ENCODE measurements at regions not wholly inside any gene's neighbourhood (a gene's known extent, or its start where the extent isn't known, plus 50 kb on each side); places are given as distances from the start of the nearest gene placed in this dataset.

DNA sequence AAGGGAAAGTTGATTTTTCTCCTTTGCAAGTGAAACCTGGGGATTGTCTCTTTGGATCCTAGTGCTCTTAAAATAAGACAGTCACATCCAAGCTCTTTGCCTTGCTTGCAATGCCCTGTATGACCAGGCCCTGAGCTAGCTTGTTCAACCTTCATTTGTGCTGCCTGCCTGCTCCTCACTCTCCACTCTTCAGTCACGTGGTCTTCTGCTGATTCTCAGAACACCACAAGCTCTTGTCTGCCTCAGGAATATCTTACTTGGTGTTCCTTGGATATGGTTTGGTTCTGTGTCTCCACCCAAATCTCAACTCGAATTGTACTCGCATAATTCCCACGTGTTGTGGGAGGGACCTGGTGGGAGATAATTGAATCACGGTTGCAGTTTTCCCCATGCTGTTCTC is 318.7 kb downstream of the RMST start:
- no peaks in the 10 kb centered on the region for H3K36me3 ChIP-seq
- 72 to 78% methylated on average over 5 of the region's 5 CpGs for WGBS, 2 donors
- DNase-seq: no peak
- peaks cover 0 to 20% (median 0%) of the 10 kb centered on the region in 11 donors for H3K9me3 ChIP-seq
- no peak overlapping the region for H3K4me3 ChIP-seq
- intact Hi-C loops (cut with DNase I): no loop called here
- H3K4me1 ChIP-seq: no peaks in the 10 kb centered on the region
- TF ChIP-seq, protein P1, sequence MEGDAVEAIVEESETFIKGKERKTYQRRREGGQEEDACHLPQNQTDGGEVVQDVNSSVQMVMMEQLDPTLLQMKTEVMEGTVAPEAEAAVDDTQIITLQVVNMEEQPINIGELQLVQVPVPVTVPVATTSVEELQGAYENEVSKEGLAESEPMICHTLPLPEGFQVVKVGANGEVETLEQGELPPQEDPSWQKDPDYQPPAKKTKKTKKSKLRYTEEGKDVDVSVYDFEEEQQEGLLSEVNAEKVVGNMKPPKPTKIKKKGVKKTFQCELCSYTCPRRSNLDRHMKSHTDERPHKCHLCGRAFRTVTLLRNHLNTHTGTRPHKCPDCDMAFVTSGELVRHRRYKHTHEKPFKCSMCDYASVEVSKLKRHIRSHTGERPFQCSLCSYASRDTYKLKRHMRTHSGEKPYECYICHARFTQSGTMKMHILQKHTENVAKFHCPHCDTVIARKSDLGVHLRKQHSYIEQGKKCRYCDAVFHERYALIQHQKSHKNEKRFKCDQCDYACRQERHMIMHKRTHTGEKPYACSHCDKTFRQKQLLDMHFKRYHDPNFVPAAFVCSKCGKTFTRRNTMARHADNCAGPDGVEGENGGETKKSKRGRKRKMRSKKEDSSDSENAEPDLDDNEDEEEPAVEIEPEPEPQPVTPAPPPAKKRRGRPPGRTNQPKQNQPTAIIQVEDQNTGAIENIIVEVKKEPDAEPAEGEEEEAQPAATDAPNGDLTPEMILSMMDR (IDR thresholded peaks at IDR 0.05): no peak
- H3K27me3 ChIP-seq: no peaks in the 10 kb centered on the region
- no peak overlapping the region for H3K27ac ChIP-seq
- no peak for ATAC-seq

GRCh38 chr12:97784904-97785303 is 322.3 kb downstream of the RMST start:
- Histone ChIP-seq H3K36me3 (no peaks in the 10 kb centered on the region), H3K27ac (no peak overlapping the region), H3K27me3 (no peaks in the 10 kb centered on the region), H3K9me3 (peaks cover 0 to 15% (median 0%) of the 10 kb centered on the region in 11 donors), H3K4me1 (no peaks in the 10 kb centered on the region), H3K4me3 (no peak overlapping the region)
- no peak for DNase-seq
- intact Hi-C loops (cut with DNase I): no loop called here
- ATAC-seq: no peak
- TF ChIP-seq, protein P1 (IDR thresholded peaks at IDR 0.05): no peak

DNA sequence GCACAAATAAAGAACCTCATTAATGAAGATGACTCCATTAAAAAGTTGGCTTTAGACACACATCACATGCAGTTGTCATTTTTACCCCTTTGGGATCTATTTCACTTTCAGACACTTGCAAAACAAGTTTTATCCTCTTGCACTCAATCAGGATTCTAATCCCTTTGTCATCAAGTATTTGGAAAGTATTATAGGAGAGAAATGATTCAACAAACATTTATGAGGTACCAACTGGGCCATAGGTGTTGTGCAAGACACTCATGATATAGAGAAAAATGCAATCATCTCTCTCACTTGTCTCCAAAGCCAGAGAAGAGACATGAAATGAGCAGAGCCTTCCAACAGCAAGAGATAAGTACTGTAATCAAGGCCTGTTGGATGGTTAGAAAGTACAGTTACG is 327.7 kb downstream of the RMST start:
- H3K4me1 ChIP-seq: no peaks in the 10 kb centered on the region
- WGBS, 2 donors: 84 to 85% methylated on average over 1 of the region's 1 CpG
- no peak overlapping the region for H3K4me3 ChIP-seq
- H3K27me3 ChIP-seq: no peaks in the 10 kb centered on the region
- peaks cover 0 to 37% (median 6%) of the 10 kb centered on the region in 11 donors for H3K9me3 ChIP-seq
- TF ChIP-seq, protein P1 (IDR thresholded peaks at IDR 0.05): no peak
- DNase-seq (no peak), ATAC-seq (no peak)
- H3K27ac ChIP-seq: no peak overlapping the region
- H3K36me3 ChIP-seq: no peaks in the 10 kb centered on the region
- intact Hi-C loops (cut with DNase I): no loop called here

- TF ChIP-seq, protein P1 (IDR thresholded peaks at IDR 0.05): no peak
- Histone ChIP-seq H3K36me3 (no peaks in the 10 kb centered on the region), H3K27ac (no peak overlapping the region), H3K27me3 (no peaks in the 10 kb centered on the region), H3K9me3 (peaks cover 0 to 12% (median 2%) of the 10 kb centered on the region in 11 donors), H3K4me1 (no peaks in the 10 kb centered on the region), H3K4me3 (no peak overlapping the region)
- no peak for ATAC-seq
- no peak for DNase-seq
- intact Hi-C loops (cut with DNase I): no loop called here
- 89 to 93% methylated on average over 3 of the region's 3 CpGs for WGBS, 2 donors
Measured at GRCh38 chr12:97797473-97797872, 334.9 kb downstream of the RMST start.

DNA sequence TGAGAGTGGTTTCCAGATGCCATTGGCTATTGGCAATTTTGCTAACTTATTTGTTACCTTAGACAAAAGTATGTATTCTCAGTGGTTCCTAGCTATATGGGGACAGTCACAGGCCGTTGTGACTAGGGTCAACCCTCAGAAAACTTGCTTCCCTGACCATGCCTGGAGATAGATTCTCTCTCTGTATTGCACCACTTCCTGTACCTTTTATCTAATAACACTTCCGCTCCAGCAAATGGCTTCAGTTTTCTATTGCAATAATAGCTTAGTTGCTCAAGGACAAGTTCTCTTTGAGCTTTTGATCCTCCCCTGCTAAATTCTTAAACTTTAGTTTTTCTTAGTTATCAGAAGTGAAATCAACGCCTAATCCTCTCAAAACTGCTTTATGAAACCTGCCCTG is 338.0 kb downstream of the RMST start:
- no peaks in the 10 kb centered on the region for H3K36me3 ChIP-seq
- WGBS, 2 donors: 71 to 72% methylated on average over 3 of the region's 3 CpGs
- TF ChIP-seq, protein P1 (IDR thresholded peaks at IDR 0.05): no peak
- no peak overlapping the region for H3K27ac ChIP-seq
- H3K9me3 ChIP-seq: peaks cover 0 to 5% (median 0%) of the 10 kb centered on the region in 11 donors
- intact Hi-C loops (cut with DNase I): no loop called here
- no peaks in the 10 kb centered on the region for H3K4me1 ChIP-seq
- no peak for DNase-seq
- no peaks in the 10 kb centered on the region for H3K27me3 ChIP-seq
- ATAC-seq: no peak
- no peak overlapping the region for H3K4me3 ChIP-seq

Data from heart right ventricle (tissue), 16 donors.